Natural killer cell (primary cell): ENCODE measurements at regions not wholly inside any gene's neighbourhood (a gene's known extent, or its start where the extent isn't known, plus 50 kb on each side); places are given as distances from the start of the nearest gene placed in this dataset.

ENCODE experiments used
- ATAC-seq, 3 donors: fragments of 150-1000 bp in 2 of 3; fragments of 200-7000 bp in 1 of 3; cut with Tn5 transposase; 1 replicate in 1 of 3; 2 replicates in 2 of 3; pipeline ENCODE4 v1.10.0; 2021; ENCODE audit warnings: mild to moderate bottlenecking in 2 of 3, moderate library complexity in 2 of 3
- DNase-seq, 2 donors: peaks; one replicate each; pipeline versions ENCODE4 v3.0.0 to v3.0.0-alpha.2; 2013 to 2021; ENCODE audit warnings: mixed read lengths in 1 of 2
- H3K27ac ChIP-seq: one replicate; pipeline ENCODE4 v1.5.1; 2013; ENCODE audit warnings: mild to moderate bottlenecking, low read length
- H3K27me3 ChIP-seq: one replicate; pipeline ENCODE4 v1.6.1; 2013; ENCODE audit warnings: low read length; ENCODE audit not compliant: control insufficient read depth, insufficient read depth
- H3K36me3 ChIP-seq: one replicate; pipeline ENCODE4 v1.6.1; 2013; ENCODE audit warnings: low read length; ENCODE audit not compliant: control insufficient read depth, insufficient read depth
- H3K4me1 ChIP-seq: one replicate; pipeline ENCODE4 v1.6.1; 2013; ENCODE audit warnings: low read length; ENCODE audit not compliant: control insufficient read depth, insufficient read depth
- H3K4me3 ChIP-seq: one replicate; pipeline ENCODE4 v1.5.1; 2013; ENCODE audit warnings: low read length
- H3K9me3 ChIP-seq: one replicate; pipeline ENCODE4 v1.6.1; 2013; ENCODE audit warnings: low read length; ENCODE audit not compliant: control insufficient read depth, insufficient read depth
- H3K27ac Mint-ChIP-seq, 2 donors: one replicate each; pipeline ENCODE4 v1.8.0; 2022; ENCODE audit warnings: mild to moderate bottlenecking in 2 of 2, mixed read lengths in 2 of 2, moderate library complexity in 1 of 2
- H3K27me3 Mint-ChIP-seq, 2 donors: one replicate each; pipeline ENCODE4 v1.8.0; 2022; ENCODE audit warnings: low read depth in 2 of 2, mixed read lengths in 2 of 2
- H3K36me3 Mint-ChIP-seq: one replicate; pipeline ENCODE4 v1.8.0; 2022; ENCODE audit warnings: mixed read lengths
- H3K4me1 Mint-ChIP-seq, 2 donors: one replicate each; pipeline ENCODE4 v1.8.0; 2022; ENCODE audit warnings: mixed read lengths in 2 of 2
- H3K4me3 Mint-ChIP-seq: one replicate; pipeline ENCODE4 v1.8.0; 2022; ENCODE audit warnings: mild to moderate bottlenecking, moderate library complexity, mixed read lengths
- H3K9me3 Mint-ChIP-seq, 2 donors: one replicate each; pipeline ENCODE4 v1.8.0; 2022; ENCODE audit warnings: mixed read lengths in 2 of 2
- CTCF ChIP-seq: fragments of 200-600 bp; IDR thresholded peaks from one replicate; pipeline ENCODE4 v1.8.0; 2022; ENCODE audit warnings: antibody characterized with exemption
- whole genome bisulfite sequencing: methylation state at CpG from one replicate; pipeline ENCODE4 v1.1.7; 2013; ENCODE audit warnings: missing lambda C conversion rate; ENCODE audit not compliant: insufficient coverage; 5-methylcytosine and 5-hydroxymethylcytosine counted together
- intact Hi-C: fragments of 100-400 bp; cut with micrococcal nuclease; formaldehyde crosslinking; loops from one replicate; pipeline ENCODE4 v1.14.2; 2022

- no peaks in the 10 kb centered on the region for H3K4me1 ChIP-seq
- 86% methylated on average over 5 of the region's 5 CpGs for WGBS
- no peak for ATAC-seq
Measured at GRCh38 chr2:62344472-62344871, 148.6 kb downstream of the B3GNT2 start.

GRCh38 chr2:62343636-62344337 lies 147.9 kb downstream of the B3GNT2 start:
- Mint-ChIP-seq H3K36me3 (no peaks in the 10 kb centered on the region), H3K4me3 (no peak overlapping the region), H3K27ac (no peak overlapping the region), H3K27me3 (no peaks in the 10 kb centered on the region), H3K4me1 (no peaks in the 10 kb centered on the region), H3K9me3 (no peaks in the 10 kb centered on the region)
- Histone ChIP-seq H3K27ac (no peak overlapping the region), H3K4me3 (no peak overlapping the region), H3K36me3 (no peaks in the 10 kb centered on the region), H3K27me3 (no peaks in the 10 kb centered on the region), H3K9me3 (no peaks in the 10 kb centered on the region), H3K4me1 (no peaks in the 10 kb centered on the region)
- intact Hi-C loops = no loop called here
- DNase-seq (no peak), ATAC-seq (no peak)
- no peak for TF ChIP-seq CTCF
- 71% methylated on average over 4 of the region's 5 CpGs for WGBS

More at GRCh38 chr2:62344472-62344871, 148.6 kb downstream of the B3GNT2 start:
- no peak overlapping the region for H3K4me3 Mint-ChIP-seq
- H3K9me3 ChIP-seq = no peaks in the 10 kb centered on the region
- no peak overlapping the region for H3K27ac Mint-ChIP-seq
- no peaks in the 10 kb centered on the region for H3K27me3 Mint-ChIP-seq
- no peaks in the 10 kb centered on the region for H3K27me3 ChIP-seq
- no peaks in the 10 kb centered on the region for H3K4me1 Mint-ChIP-seq
- intact Hi-C loops = no loop called here
- no peaks in the 10 kb centered on the region for H3K36me3 ChIP-seq
- H3K27ac ChIP-seq = no peak overlapping the region
- no peak for TF ChIP-seq CTCF
- no peaks in the 10 kb centered on the region for H3K9me3 Mint-ChIP-seq
- no peak overlapping the region for H3K4me3 ChIP-seq
- no peaks in the 10 kb centered on the region for H3K36me3 Mint-ChIP-seq
- DNase-seq = no peak

GRCh38 chr2:62343206-62343605 lies 147.3 kb downstream of the B3GNT2 start:
- ATAC-seq (no peak), DNase-seq (no peak)
- H3K4me3 Mint-ChIP-seq = no peak overlapping the region
- intact Hi-C loops = no loop called here
- Histone ChIP-seq H3K27me3 (no peaks in the 10 kb centered on the region), H3K27ac (no peak overlapping the region), H3K4me3 (no peak overlapping the region), H3K36me3 (no peaks in the 10 kb centered on the region), H3K4me1 (no peaks in the 10 kb centered on the region), H3K9me3 (no peaks in the 10 kb centered on the region)
- no peaks in the 10 kb centered on the region for H3K9me3 Mint-ChIP-seq
- no peaks in the 10 kb centered on the region for H3K27me3 Mint-ChIP-seq
- H3K36me3 Mint-ChIP-seq = no peaks in the 10 kb centered on the region
- no peaks in the 10 kb centered on the region for H3K4me1 Mint-ChIP-seq
- TF ChIP-seq CTCF = no peak
- no peak overlapping the region for H3K27ac Mint-ChIP-seq

GRCh38 chr2:62340994-62341484 lies 145.1 kb downstream of the B3GNT2 start:
- no peak for TF ChIP-seq CTCF
- 88% methylated on average over 4 of the region's 4 CpGs for WGBS
- H3K27me3 ChIP-seq = no peaks in the 10 kb centered on the region
- Mint-ChIP-seq H3K4me1 (peaks cover 3 to 4% of the 10 kb centered on the region in 2 donors), H3K9me3 (no peaks in the 10 kb centered on the region), H3K27ac (no peak overlapping the region), H3K27me3 (no peaks in the 10 kb centered on the region), H3K4me3 (no peak overlapping the region), H3K36me3 (no peaks in the 10 kb centered on the region)
- no peaks in the 10 kb centered on the region for H3K36me3 ChIP-seq
- H3K4me3 ChIP-seq = no peak overlapping the region
- H3K9me3 ChIP-seq = no peaks in the 10 kb centered on the region
- H3K27ac ChIP-seq = no peak overlapping the region
- H3K4me1 ChIP-seq = peaks cover 5% of the 10 kb centered on the region
- intact Hi-C loops = no loop called here
- no peak for ATAC-seq
- DNase-seq = no peak
